ENCODE measurements at regions not wholly inside any gene's neighbourhood (a gene's known extent, or its start where the extent isn't known, plus 50 kb on each side); places are given as distances from the start of the nearest gene placed in this dataset.
"Not testable (repeated sequence)": the region's sequence is repeated elsewhere in the genome, so short reads cannot be mapped to it uniquely, and the experiment has no call there.

GRCh38 chr19:14328406-14328805 lies 52.8 kb upstream of the ADGRE5 start:
- DNase-seq (ENCODE audit: low spot score) = no peak

- not testable (repeated sequence) for DNase-seq (ENCODE audit: low spot score)
Measured at GRCh38 chr19:14327061-14327460, 54.2 kb upstream of the ADGRE5 start.

- no peak for DNase-seq (ENCODE audit: low spot score)
Measured at GRCh38 chr19:14325863-14326262, 55.4 kb upstream of the ADGRE5 start.

- no peak for DNase-seq (ENCODE audit: low spot score)
Measured at GRCh38 chr19:14325134-14325533, 56.1 kb upstream of the ADGRE5 start.

- DNase-seq (ENCODE audit: low spot score) = no peak
Measured at GRCh38 chr19:14322889-14323463, 58.3 kb upstream of the ADGRE5 start.

GRCh38 chr19:14320253-14320652 lies 61.0 kb upstream of the ADGRE5 start:
- no peak for DNase-seq (ENCODE audit: low spot score)

GRCh38 chr19:14319720-14320119 lies 61.5 kb upstream of the ADGRE5 start:
- DNase-seq (ENCODE audit: low spot score) = not testable (repeated sequence)

- no peak for DNase-seq (ENCODE audit: low spot score)
Measured at GRCh38 chr19:14318873-14319272, 62.4 kb upstream of the ADGRE5 start.

GRCh38 chr19:14317157-14317556 lies 64.1 kb upstream of the ADGRE5 start:
- no peak for DNase-seq (ENCODE audit: low spot score)

- no peak for DNase-seq (ENCODE audit: low spot score)
Measured at GRCh38 chr19:14315433-14315832, 65.8 kb upstream of the ADGRE5 start.

GRCh38 chr19:14310055-14310454 lies 71.2 kb upstream of the ADGRE5 start:
- no peak for DNase-seq (ENCODE audit: low spot score)

GRCh38 chr19:14305706-14306105 lies 75.5 kb upstream of the ADGRE5 start:
- no peak for DNase-seq (ENCODE audit: low spot score)

GRCh38 chr19:14301150-14301549 lies 80.1 kb upstream of the ADGRE5 start:
- no peak for DNase-seq (ENCODE audit: low spot score)

- DNase-seq (ENCODE audit: low spot score) = peak; percentile 6
Measured at GRCh38 chr19:14300303-14300702, 80.9 kb upstream of the ADGRE5 start.

GRCh38 chr19:14299224-14299827 lies 81.9 kb upstream of the ADGRE5 start:
- not testable (repeated sequence) for DNase-seq (ENCODE audit: low spot score)

GRCh38 chr19:14297883-14298576 lies 83.2 kb upstream of the ADGRE5 start:
- DNase-seq (ENCODE audit: low spot score) = not testable (repeated sequence)

- peak; percentile 2 for DNase-seq (ENCODE audit: low spot score)
Measured at GRCh38 chr19:14294974-14295373, 86.3 kb upstream of the ADGRE5 start.

- DNase-seq (ENCODE audit: low spot score) = not testable (repeated sequence)
Measured at GRCh38 chr19:14293816-14294170, 87.5 kb upstream of the ADGRE5 start.

GRCh38 chr19:14293101-14293815 lies 87.3 kb upstream of the ADGRL1 start:
- DNase-seq (ENCODE audit: low spot score) = not testable (repeated sequence)

- DNase-seq (ENCODE audit: low spot score) = not testable (repeated sequence)
Measured at GRCh38 chr19:14289810-14290209, 83.8 kb upstream of the ADGRL1 start.

- not testable (repeated sequence) for DNase-seq (ENCODE audit: low spot score)
Measured at GRCh38 chr19:14287837-14288236, 81.9 kb upstream of the ADGRL1 start.

- DNase-seq (ENCODE audit: low spot score) = not testable (repeated sequence)
Measured at GRCh38 chr19:14286594-14286993, 80.6 kb upstream of the ADGRL1 start.

Measured in HT-29 (cell line).